ENCODE measurements at regions not wholly inside any gene's neighbourhood (a gene's known extent, or its start where the extent isn't known, plus 50 kb on each side); places are given as distances from the start of the nearest gene placed in this dataset.

- TF ChIP-seq EP300 (IDR thresholded peaks at IDR 0.05) (no peak), CTCF (IDR thresholded peaks at IDR 0.05) (no peak)
Observed at GRCh38 chr6:44533421-44533820, 145.9 kb downstream of the CDC5L start.

Measured in suprapubic skin (tissue), 3 donors.